ENCODE measurements at regions not wholly inside any gene's neighbourhood (a gene's known extent, or its start where the extent isn't known, plus 50 kb on each side); places are given as distances from the start of the nearest gene placed in this dataset.

GRCh38 chr1:187763465-187763864 lies 934.7 kb downstream of the PLA2G4A start:
- H3K9me2 ChIP-seq (ENCODE audit: insufficient read depth): peaks cover 14% of the 10 kb centered on the region
- H3F3A ChIP-seq (replicated peaks; ENCODE audit: low read depth): no peaks in the 10 kb centered on the region
- H3K36me3 Mint-ChIP-seq (ENCODE audit: low read depth): peaks cover 13% of the 10 kb centered on the region
- no peak overlapping the region for H2AFZ ChIP-seq
- no peak overlapping the region for H3K4me3 Mint-ChIP-seq
- ATAC-seq (no peak), DNase-seq (ENCODE audit: low spot score) (no peak)
- H3K4me1 Mint-ChIP-seq: peaks cover 3% of the 10 kb centered on the region; the same call in 2 of the 3 replicates
- H3K4me1 ChIP-seq (ENCODE audit: insufficient read depth): no peaks in the 10 kb centered on the region
- peaks cover 2% of the 10 kb centered on the region for H3K27me3 Mint-ChIP-seq (ENCODE audit: insufficient read depth, low read depth, poor library complexity)
- TF ChIP-seq EZH2 (IDR thresholded peaks at IDR 0.05; ENCODE audit: low read depth, unreplicated experiment) (no peak), NANOG (IDR thresholded peaks at IDR 0.05; ENCODE audit: borderline replicate concordance) (no peak), ETS1 (IDR thresholded peaks at IDR 0.05) (no peak), JUNB (IDR thresholded peaks at IDR 0.05; ENCODE audit: unreplicated experiment) (no peak), ZNF462 (CRISPR knock-in tag; IDR thresholded peaks at IDR 0.05) (no peak), ZNF114 (CRISPR knock-in tag; IDR thresholded peaks at IDR 0.05) (no peak), REST (IDR thresholded peaks at IDR 0.05; ENCODE audit: unreplicated experiment) (no peak), CREB1 (CRISPR knock-in tag; IDR thresholded peaks at IDR 0.05; ENCODE audit: low read depth) (no peak), STAT1 (IDR thresholded peaks at IDR 0.05; ENCODE audit: unreplicated experiment) (no peak), CTCF (conservative IDR thresholded peaks at IDR 0.05; ENCODE audit: low read depth in 2 of 2) (no peak), POLR2AphosphoS5 (IDR thresholded peaks at IDR 0.05; ENCODE audit: low read depth) (no peak), ZNF331 (CRISPR knock-in tag; IDR thresholded peaks at IDR 0.05; ENCODE audit: low read depth) (no peak), EZH2phosphoT487 (IDR thresholded peaks at IDR 0.05; ENCODE audit: unreplicated experiment) (no peak)
- H3K79me2 ChIP-seq (replicated peaks; ENCODE audit: insufficient read depth): no peaks in the 10 kb centered on the region
- H4K20me1 ChIP-seq (replicated peaks; ENCODE audit: insufficient read depth): no peaks in the 10 kb centered on the region
- no peak overlapping the region for H3K4me3 ChIP-seq
- H3K4me2 ChIP-seq: no peak overlapping the region
- no peaks in the 10 kb centered on the region for H3K36me3 ChIP-seq (ENCODE audit: insufficient read depth)
- peaks cover 12% of the 10 kb centered on the region for H3K9me3 Mint-ChIP-seq
- H3K27me3 ChIP-seq (ENCODE audit: insufficient read depth): no peaks in the 10 kb centered on the region
- H3K27ac ChIP-seq (ENCODE audit: low read depth): no peak overlapping the region
- no peak overlapping the region for H3K27ac Mint-ChIP-seq

Data from GM23338 (cell line).